Stimulated activated CD8-positive, alpha-beta memory T cell treated with anti-CD3 and anti-CD28 coated beads, Interleukin-12 subunit alpha, Interleukin-12 subunit beta, amount 100 ng/mL, for 1 hour (primary cell): ENCODE measurements at regions not wholly inside any gene's neighbourhood (a gene's known extent, or its start where the extent isn't known, plus 50 kb on each side); places are given as distances from the start of the nearest gene placed in this dataset.
A peak's percentile ranks its signal among the peaks of the same experiment; 100 is the strongest.

Source experiments
- DNase-seq: peaks from one replicate; pipeline ENCODE4 v3.0.0-alpha.2; 2020; ENCODE audit warnings: low read depth

DNA sequence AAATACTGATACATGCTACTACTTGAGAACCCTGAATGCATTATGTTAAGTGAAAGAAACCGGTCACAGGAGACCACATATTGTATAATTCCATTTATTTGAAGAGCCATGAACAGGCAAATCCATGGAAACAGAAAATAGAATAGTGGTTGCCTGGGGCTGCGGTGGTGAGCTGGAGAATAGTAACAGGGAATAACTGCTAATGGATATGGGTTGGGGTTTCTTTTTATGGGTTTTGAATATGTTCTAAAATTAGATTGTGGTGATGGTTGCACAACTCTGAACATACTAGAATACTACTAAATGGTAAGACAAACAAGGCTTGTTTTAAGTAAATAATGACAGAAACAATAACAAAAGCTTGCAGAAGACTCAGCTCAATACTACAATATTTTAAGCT is 293.0 kb downstream of the BTG1 start:
- no peak for DNase-seq

- DNase-seq = no peak
Observed at GRCh38 chr12:91851741-91852477, 293.7 kb downstream of the BTG1 start.

DNA sequence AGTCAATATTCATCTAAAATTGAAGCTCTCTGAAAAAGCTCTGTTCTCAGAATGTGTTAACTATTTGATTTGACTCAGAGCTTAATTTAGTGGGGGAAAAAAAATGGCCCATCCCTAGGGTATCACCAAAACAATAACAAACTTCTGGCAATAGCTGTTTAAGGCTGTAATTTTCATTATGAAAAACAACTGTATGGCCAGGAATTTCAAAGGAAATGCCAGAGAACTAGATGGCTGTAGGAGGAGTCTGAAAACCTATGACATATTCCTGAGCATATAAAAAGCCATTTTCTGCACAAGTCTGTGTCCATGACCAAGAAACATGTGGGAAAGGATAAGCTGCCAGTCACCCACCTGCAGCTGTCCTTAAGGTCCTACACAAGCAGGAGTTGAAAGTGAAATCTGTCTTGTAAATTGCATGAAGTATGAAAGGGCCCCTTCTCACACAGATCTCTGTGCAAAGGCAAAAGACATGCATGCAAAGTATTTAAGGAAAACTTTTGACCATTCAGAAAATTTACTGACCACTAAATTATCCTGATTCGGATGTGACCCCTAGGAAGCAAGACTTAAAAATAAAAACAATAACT is 299.1 kb downstream of the BTG1 start:
- no peak for DNase-seq

- no peak for DNase-seq
Observed at GRCh38 chr12:91845365-91845764, 300.3 kb downstream of the BTG1 start.

GRCh38 chr12:91841822-91842221 is 303.8 kb downstream of the BTG1 start:
- DNase-seq = no peak

DNA sequence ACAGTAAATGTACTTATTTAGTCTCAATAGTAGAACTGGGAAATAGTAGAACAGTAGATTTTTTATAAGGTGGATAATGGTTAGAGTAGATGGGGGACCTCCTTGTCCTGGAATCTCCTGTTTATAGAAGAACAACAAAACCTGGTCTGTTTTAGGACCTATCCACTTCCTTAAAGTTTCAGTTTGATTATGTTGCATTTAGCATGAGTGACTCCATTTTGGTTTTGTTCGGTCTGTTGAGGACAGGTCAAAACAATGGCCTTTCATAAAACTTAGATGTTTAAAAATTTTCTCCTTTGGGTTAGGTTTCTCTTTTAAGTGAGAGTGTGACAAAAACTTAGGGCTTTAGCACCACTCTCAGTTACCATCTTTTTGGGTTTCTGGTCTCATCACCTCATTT is 308.9 kb downstream of the BTG1 start:
- DNase-seq = no peak

DNA sequence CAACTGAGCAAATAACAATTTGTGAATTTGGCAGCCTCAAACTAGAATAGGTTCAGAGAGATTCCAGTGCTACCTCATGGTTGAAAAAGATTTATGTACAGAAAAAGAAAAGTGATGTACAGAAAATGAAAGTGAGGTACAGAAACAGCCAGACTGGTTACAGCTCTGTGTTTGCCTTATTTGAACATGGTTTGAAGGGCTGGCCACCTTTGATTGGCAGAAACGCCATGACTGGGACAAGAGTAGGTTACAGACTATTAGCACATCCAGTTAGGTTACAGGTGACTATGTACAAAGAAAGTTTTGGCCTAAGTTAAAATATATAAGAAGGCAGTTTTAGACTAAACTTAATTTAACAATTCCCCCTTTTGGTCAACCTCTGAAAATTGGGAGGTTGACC is 309.4 kb downstream of the BTG1 start:
- DNase-seq = no peak

DNA sequence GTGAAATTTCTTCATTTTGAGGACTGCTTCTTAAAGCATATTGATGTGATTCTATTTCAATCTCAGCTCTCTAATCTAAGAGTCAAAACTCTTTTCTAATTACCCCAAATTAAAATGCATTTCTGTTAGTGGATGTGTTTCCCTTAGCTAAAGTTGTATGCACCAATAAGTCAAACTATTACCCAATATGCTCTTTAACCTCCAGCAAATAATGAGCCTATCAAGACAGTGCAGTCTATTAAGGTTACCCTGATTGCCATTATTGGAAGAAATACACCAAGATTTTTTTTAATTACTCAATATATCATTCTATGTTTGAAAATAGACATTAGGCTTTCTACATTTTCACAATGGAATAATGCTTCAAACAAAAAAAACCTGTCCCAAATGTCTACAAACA is 310.0 kb downstream of the BTG1 start:
- no peak for DNase-seq

DNA sequence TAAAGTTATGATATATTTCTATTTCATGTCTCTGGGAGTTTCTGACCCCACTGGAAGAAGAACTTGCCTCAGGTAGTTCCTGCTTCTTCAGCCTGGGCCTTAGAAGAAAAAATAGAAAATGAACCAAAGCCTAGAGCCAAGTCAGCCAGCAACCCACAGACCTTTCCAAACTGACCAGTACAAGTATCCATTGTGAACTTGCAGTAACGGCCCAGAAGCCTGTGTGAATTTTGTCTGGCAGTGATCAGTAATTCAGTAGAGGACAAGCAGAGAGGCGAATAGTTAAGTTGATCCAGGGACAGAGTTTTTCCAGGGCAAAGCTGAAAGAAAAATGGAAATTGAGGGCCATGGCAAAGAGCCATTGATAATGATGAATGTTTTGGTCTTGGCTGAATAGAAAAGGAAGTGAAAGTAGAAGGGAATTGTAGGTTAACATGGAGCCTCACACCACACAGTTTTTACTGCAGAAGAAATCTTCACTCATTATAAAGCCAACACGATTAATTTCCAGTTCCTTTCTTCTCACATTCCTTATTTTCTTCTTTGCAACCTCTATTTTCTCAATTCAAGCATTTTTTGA is 311.8 kb downstream of the BTG1 start:
- DNase-seq = no peak

GRCh38 chr12:91825999-91826398 is 319.6 kb downstream of the BTG1 start:
- no peak for DNase-seq

GRCh38 chr12:91824991-91825390 is 320.7 kb downstream of the BTG1 start:
- DNase-seq = no peak

- DNase-seq = no peak
Observed at GRCh38 chr12:91819132-91819447, 326.6 kb downstream of the BTG1 start.

GRCh38 chr12:91818227-91819131 is 327.2 kb downstream of the BTG1 start:
- DNase-seq = no peak

- no peak for DNase-seq
Observed at GRCh38 chr12:91817517-91817916, 328.1 kb downstream of the BTG1 start.

GRCh38 chr12:91813701-91814100 is 331.9 kb downstream of the BTG1 start:
- DNase-seq = no peak

- DNase-seq = peak; percentile 71
Observed at GRCh38 chr12:91811481-91812287, 334.0 kb downstream of the BTG1 start.

DNA sequence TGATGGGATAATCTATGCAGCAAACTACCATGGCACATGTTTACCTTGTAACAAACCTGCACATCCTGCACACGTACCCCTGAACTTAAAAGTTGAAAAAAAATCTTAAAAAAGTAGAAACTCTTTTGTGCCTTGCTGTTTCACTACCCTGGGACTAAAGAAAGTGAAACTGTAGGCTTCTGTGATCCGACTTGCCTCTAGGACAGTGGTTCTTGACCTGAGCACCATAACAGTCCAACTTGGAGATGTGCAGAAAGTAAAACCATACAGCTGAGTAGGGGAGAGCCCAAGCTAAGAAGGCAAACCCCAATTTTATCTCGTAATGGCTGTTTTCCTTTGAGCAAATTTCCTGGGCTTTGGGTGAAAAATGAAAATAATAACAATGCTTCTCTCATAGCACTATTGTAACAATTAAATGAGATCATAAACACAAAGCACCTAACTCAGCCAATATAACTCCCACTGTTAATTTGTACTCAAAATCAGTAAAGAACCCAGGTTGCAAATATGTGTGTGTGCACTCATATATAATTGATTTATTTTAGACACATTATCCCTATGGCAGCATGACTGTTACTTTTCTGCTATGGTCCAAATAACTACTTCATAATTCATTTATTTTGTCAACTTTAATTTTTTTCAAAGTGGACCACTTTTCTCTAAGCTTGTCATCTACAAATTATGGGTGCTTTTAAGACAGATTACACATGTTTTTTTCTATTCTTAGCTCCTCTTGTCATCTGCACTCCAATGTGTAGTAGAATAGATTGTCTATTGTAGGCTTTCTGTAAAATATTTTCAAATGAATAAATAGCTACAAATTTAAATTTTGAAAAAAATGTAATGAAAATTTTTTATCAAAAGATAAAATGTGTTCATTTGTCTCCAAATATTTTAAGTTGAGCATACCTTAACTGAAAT is 334.9 kb downstream of the BTG1 start:
- no peak for DNase-seq

DNA sequence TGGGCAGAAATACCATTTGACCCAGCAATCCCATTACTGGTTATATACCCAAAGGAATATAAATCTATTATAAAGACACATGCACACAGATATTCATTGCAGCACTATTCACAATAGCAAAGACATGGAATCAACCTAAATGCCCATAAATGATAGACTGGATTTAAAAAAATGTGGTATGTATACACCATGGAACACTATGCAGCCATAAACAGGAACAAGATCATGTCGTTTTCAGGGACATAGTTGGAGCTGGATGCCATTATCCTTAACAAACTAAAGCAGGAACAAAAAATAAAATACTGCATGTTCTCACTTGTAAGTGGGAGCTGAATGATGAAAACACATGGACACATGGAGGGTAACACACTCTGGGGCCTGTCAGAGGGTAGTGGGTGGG is 335.6 kb downstream of the BTG1 start:
- no peak for DNase-seq

- DNase-seq = no peak
Observed at GRCh38 chr12:91805031-91805430, 340.6 kb downstream of the BTG1 start.

DNA sequence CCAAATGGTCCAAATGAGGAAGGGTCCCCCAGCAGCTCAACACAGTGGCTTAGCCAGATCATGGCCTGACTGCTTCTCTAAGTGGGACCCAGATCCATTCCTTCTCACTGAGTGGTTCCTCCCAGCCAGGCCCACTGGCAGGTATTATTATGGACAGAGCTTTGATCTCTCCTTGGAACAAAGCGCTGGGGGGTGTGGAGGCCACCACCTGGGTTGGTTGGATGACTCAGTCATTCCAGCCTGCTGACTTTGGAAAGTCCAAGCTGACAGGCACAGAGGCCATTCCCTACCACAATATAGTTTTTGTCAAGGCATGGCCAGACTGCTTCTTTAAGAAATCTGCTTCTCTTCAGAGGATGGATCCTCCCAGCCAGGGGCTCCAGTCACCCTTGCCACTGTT is 341.1 kb downstream of the BTG1 start:
- no peak for DNase-seq

DNA sequence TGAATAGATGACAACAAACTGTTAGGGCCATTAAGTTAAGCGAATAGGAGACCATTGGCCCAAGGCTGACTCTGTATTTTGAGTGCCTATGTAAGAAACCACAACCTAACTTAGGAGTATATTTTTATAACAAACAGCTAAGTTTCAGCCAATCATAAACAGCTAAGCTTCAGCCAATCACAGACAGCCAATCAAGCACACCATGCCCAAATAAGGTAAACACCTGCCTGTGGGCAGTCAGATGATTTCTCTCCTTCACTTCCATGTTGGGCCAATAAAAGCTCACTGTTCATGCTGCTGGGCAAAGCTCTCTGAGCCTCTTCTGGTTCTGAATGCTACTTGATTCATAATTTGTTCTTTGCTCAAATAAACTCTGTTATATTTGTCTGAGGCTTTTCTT is 344.6 kb downstream of the BTG1 start:
- no peak for DNase-seq
